SJCRH30 (cell line): ENCODE measurements at regions not wholly inside any gene's neighbourhood (a gene's known extent, or its start where the extent isn't known, plus 50 kb on each side); places are given as distances from the start of the nearest gene placed in this dataset.

ENCODE experiments used
- DNase-seq, 2 experiments: peaks; one replicate each; pipeline ENCODE4 v3.0.0-alpha.2; 2015 to 2020
- H3K27ac ChIP-seq: fragments of 250-450 bp; sonication (Bioruptor Pico); 2 replicates; pipeline ENCODE4 v1.5.1; 2020; ENCODE audit warnings: mild to moderate bottlenecking, moderate library complexity
- H3K27me3 ChIP-seq: fragments of 250-450 bp; sonication (Bioruptor Pico); 2 replicates; pipeline ENCODE4 v1.5.1; 2020; ENCODE audit warnings: mild to moderate bottlenecking, moderate library complexity
- H3K36me3 ChIP-seq: fragments of 250-450 bp; sonication (Bioruptor Pico); 2 replicates; pipeline ENCODE4 v1.5.1; 2020; ENCODE audit warnings: mild to moderate bottlenecking, moderate library complexity
- H3K4me1 ChIP-seq: fragments of 250-450 bp; sonication (Bioruptor Pico); 2 replicates; pipeline ENCODE4 v1.5.1; 2020; ENCODE audit warnings: mild to moderate bottlenecking, moderate library complexity
- H3K4me3 ChIP-seq: fragments of 250-450 bp; sonication (Bioruptor Pico); 2 replicates; pipeline ENCODE4 v1.5.1; 2020; ENCODE audit warnings: mild to moderate bottlenecking, moderate library complexity
- H3K9me3 ChIP-seq: fragments of 250-450 bp; sonication (Bioruptor Pico); replicated peaks from 2 replicates; pipeline ENCODE4 v1.5.1; 2020; ENCODE audit warnings: mild to moderate bottlenecking, moderate library complexity

- Histone ChIP-seq H3K27me3 (no peaks in the 10 kb centered on the region), H3K9me3 (no peaks in the 10 kb centered on the region), H3K4me3 (no peak overlapping the region), H3K27ac (no peak overlapping the region), H3K36me3 (no peaks in the 10 kb centered on the region), H3K4me1 (no peaks in the 10 kb centered on the region)
- DNase-seq: no peak
These were observed 119.5 kb upstream of the SHISA6 start for GRCh38 chr17:11121341-11121985.

- H3K9me3 ChIP-seq: no peaks in the 10 kb centered on the region
- H3K27me3 ChIP-seq: no peaks in the 10 kb centered on the region
- H3K4me3 ChIP-seq: no peak overlapping the region
- H3K4me1 ChIP-seq: no peaks in the 10 kb centered on the region
- no peak for DNase-seq
- no peak overlapping the region for H3K27ac ChIP-seq
- H3K36me3 ChIP-seq: no peaks in the 10 kb centered on the region
These were observed 131.9 kb upstream of the SHISA6 start for GRCh38 chr17:11109106-11109505.

GRCh38 chr17:11105141-11105540 is 135.9 kb upstream of the SHISA6 start:
- no peaks in the 10 kb centered on the region for H3K9me3 ChIP-seq
- DNase-seq: no peak
- H3K4me1 ChIP-seq: no peaks in the 10 kb centered on the region
- H3K27me3 ChIP-seq: no peaks in the 10 kb centered on the region
- no peak overlapping the region for H3K27ac ChIP-seq
- H3K4me3 ChIP-seq: no peak overlapping the region
- no peaks in the 10 kb centered on the region for H3K36me3 ChIP-seq

DNA sequence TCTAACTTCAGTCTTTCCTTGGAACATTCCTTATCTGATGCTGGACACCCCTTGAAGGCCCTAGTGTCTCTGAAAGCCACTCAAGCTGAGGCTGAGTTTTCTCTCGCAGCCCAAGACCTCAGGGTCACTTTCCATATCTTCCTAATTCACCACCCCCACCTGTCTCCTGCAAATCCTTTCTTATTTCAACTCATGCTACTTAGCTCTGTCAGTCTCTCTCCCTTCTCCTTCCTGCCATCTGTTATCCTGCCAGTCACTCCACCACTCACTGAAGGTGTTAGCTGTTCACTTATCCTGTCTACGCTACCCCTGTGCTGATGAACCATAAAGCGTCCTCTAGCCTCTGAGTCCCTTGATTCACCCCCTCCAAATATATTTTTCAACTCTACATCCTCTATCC is 143.9 kb upstream of the SHISA6 start:
- no peaks in the 10 kb centered on the region for H3K9me3 ChIP-seq
- H3K27me3 ChIP-seq: no peaks in the 10 kb centered on the region

GRCh38 chr17:11094331-11094730 is 146.7 kb upstream of the SHISA6 start:
- Histone ChIP-seq H3K27me3 (no peaks in the 10 kb centered on the region), H3K27ac (no peak overlapping the region), H3K36me3 (no peaks in the 10 kb centered on the region), H3K4me1 (no peaks in the 10 kb centered on the region), H3K4me3 (no peak overlapping the region), H3K9me3 (no peaks in the 10 kb centered on the region)
- DNase-seq: no peak

More for the DNA sequence above, 143.9 kb upstream of the SHISA6 start:
- no peaks in the 10 kb centered on the region for H3K4me1 ChIP-seq
- no peaks in the 10 kb centered on the region for H3K36me3 ChIP-seq
- no peak for DNase-seq
- no peak overlapping the region for H3K27ac ChIP-seq
- H3K4me3 ChIP-seq: no peak overlapping the region

DNA sequence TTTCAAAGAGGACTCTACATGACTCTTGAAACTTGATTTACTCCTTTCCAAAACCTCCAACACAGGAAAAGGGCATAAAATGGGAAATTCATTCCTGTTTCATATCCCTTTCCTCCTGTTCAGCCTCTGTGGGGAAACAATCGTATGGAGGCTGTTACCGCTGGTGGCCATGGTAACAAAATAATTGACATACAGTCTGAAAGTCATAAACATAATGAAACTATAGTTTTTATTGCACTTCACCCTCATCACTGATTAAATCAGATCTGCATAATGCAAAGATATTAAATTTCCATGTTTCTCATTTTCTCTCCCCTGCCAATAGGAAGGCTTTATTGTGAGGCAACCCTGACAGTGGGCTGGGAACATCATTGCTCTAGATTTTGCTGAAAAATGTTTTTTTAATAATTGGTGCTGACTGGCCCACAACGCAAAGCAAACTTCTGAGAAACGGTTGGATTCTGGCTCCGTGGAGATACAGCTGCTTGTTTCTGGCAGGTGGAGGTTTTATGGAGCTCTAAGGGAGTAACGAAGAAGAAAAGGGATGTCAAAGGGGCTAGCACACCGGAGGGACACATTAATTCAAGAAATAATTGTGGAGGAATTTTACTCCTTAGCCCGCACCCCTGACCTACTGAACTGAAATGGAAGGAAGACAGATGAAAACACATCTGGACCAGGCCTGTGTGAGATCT is 154.2 kb upstream of the SHISA6 start:
- no peak for DNase-seq

GRCh38 chr17:11082559-11082958 is 158.5 kb upstream of the SHISA6 start:
- H3K4me1 ChIP-seq: no peaks in the 10 kb centered on the region
- H3K9me3 ChIP-seq: no peaks in the 10 kb centered on the region
- no peaks in the 10 kb centered on the region for H3K36me3 ChIP-seq
- no peaks in the 10 kb centered on the region for H3K27me3 ChIP-seq
- DNase-seq: no peak
- no peak overlapping the region for H3K27ac ChIP-seq
- H3K4me3 ChIP-seq: no peak overlapping the region

More for the DNA sequence above, 154.2 kb upstream of the SHISA6 start:
- H3K36me3 ChIP-seq: no peaks in the 10 kb centered on the region
- H3K4me3 ChIP-seq: no peak overlapping the region
- no peak overlapping the region for H3K27ac ChIP-seq
- H3K27me3 ChIP-seq: no peaks in the 10 kb centered on the region
- H3K4me1 ChIP-seq: no peaks in the 10 kb centered on the region
- H3K9me3 ChIP-seq: no peaks in the 10 kb centered on the region

- Histone ChIP-seq H3K27ac (no peak overlapping the region), H3K4me1 (no peaks in the 10 kb centered on the region), H3K36me3 (no peaks in the 10 kb centered on the region), H3K4me3 (no peak overlapping the region), H3K9me3 (no peaks in the 10 kb centered on the region), H3K27me3 (no peaks in the 10 kb centered on the region)
- no peak for DNase-seq
These were observed 159.7 kb upstream of the SHISA6 start for GRCh38 chr17:11081342-11081741.

GRCh38 chr17:11077673-11078072 is 163.3 kb upstream of the SHISA6 start:
- no peaks in the 10 kb centered on the region for H3K36me3 ChIP-seq
- H3K4me3 ChIP-seq: no peak overlapping the region
- H3K27me3 ChIP-seq: no peaks in the 10 kb centered on the region
- no peaks in the 10 kb centered on the region for H3K9me3 ChIP-seq
- H3K4me1 ChIP-seq: no peaks in the 10 kb centered on the region
- no peak for DNase-seq
- H3K27ac ChIP-seq: no peak overlapping the region

DNA sequence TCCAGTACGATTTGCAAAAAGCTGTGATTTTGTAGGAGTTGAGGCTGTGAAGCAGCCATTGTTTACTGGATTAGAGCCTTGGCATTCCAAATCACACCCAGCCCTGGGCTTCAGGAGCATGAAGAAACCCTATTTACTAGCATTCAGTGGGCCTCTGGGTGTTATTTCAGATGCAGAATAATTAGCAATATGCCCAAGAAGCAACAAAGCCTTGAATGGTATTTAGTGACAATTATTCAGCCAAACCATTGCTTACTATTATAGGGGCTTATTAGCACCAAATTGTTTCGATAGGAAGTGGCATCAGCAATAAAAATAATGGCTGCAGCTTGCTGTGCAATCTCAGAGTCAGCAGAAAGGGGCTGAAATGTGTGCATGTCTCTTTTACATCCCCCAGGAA is 166.6 kb upstream of the SHISA6 start:
- H3K9me3 ChIP-seq: no peaks in the 10 kb centered on the region
- H3K4me1 ChIP-seq: no peaks in the 10 kb centered on the region
- H3K27ac ChIP-seq: no peak overlapping the region
- H3K36me3 ChIP-seq: no peaks in the 10 kb centered on the region
- no peaks in the 10 kb centered on the region for H3K27me3 ChIP-seq
- DNase-seq: no peak
- no peak overlapping the region for H3K4me3 ChIP-seq

GRCh38 chr17:11056926-11057325 is 184.1 kb upstream of the SHISA6 start:
- Histone ChIP-seq H3K27ac (no peak overlapping the region), H3K4me1 (no peaks in the 10 kb centered on the region), H3K4me3 (no peak overlapping the region), H3K9me3 (no peaks in the 10 kb centered on the region), H3K36me3 (no peaks in the 10 kb centered on the region), H3K27me3 (no peaks in the 10 kb centered on the region)
- DNase-seq: no peak

- H3K9me3 ChIP-seq: no peaks in the 10 kb centered on the region
- no peak overlapping the region for H3K27ac ChIP-seq
- no peaks in the 10 kb centered on the region for H3K4me1 ChIP-seq
- DNase-seq: no peak
- no peak overlapping the region for H3K4me3 ChIP-seq
- no peaks in the 10 kb centered on the region for H3K36me3 ChIP-seq
- no peaks in the 10 kb centered on the region for H3K27me3 ChIP-seq
These were observed 187.2 kb upstream of the SHISA6 start for GRCh38 chr17:11053846-11054245.

- Histone ChIP-seq H3K4me1 (no peaks in the 10 kb centered on the region), H3K27ac (no peak overlapping the region), H3K4me3 (no peak overlapping the region), H3K27me3 (no peaks in the 10 kb centered on the region), H3K9me3 (no peaks in the 10 kb centered on the region), H3K36me3 (no peaks in the 10 kb centered on the region)
- DNase-seq: no peak
These were observed 191.5 kb upstream of the SHISA6 start for GRCh38 chr17:11049539-11049938.

DNA sequence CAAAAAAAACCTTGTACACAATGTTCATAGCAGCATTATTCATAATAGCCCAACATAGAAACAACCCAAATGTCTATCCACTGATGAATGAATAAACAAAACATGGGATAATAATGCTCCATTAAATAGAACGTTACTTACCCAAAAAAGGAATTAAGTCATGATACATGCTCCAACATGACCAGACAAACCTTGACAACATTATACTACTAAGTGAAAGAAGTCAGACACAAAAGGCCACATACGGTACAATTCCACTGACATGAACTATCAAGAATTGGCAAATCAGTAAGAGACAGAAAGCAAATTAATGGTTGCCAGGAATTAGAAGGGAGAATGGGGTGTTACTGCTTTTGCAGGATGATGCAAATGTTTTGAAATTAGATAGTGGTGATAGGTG is 193.8 kb upstream of the SHISA6 start:
- DNase-seq: no peak
- H3K27ac ChIP-seq: no peak overlapping the region
- no peaks in the 10 kb centered on the region for H3K4me1 ChIP-seq
- no peaks in the 10 kb centered on the region for H3K27me3 ChIP-seq
- H3K36me3 ChIP-seq: no peaks in the 10 kb centered on the region
- no peak overlapping the region for H3K4me3 ChIP-seq
- no peaks in the 10 kb centered on the region for H3K9me3 ChIP-seq

GRCh38 chr17:11039342-11039741 is 201.5 kb upstream of the PIRT start:
- H3K4me3 ChIP-seq: no peak overlapping the region
- H3K36me3 ChIP-seq: no peaks in the 10 kb centered on the region
- no peak for DNase-seq
- no peak overlapping the region for H3K27ac ChIP-seq
- H3K9me3 ChIP-seq: no peaks in the 10 kb centered on the region
- no peaks in the 10 kb centered on the region for H3K27me3 ChIP-seq
- no peaks in the 10 kb centered on the region for H3K4me1 ChIP-seq

- Histone ChIP-seq H3K27ac (no peak overlapping the region), H3K36me3 (no peaks in the 10 kb centered on the region), H3K9me3 (no peaks in the 10 kb centered on the region), H3K4me1 (no peaks in the 10 kb centered on the region), H3K4me3 (no peak overlapping the region), H3K27me3 (no peaks in the 10 kb centered on the region)
- no peak for DNase-seq
These were observed 197.8 kb upstream of the PIRT start for GRCh38 chr17:11035681-11036080.
